GM19025 (cell line): ENCODE measurements at regions not wholly inside any gene's neighbourhood (a gene's known extent, or its start where the extent isn't known, plus 50 kb on each side); places are given as distances from the start of the nearest gene placed in this dataset.
"Not testable (repeated sequence)": the region's sequence is repeated elsewhere in the genome, so short reads cannot be mapped to it uniquely, and the experiment has no call there.

Experiments used
- ATAC-seq: cut with Tn5 transposase; IDR thresholded peaks from one replicate; pipeline ENCODE4 v1.9.1; 2021; ENCODE audit warnings: mild to moderate bottlenecking, low read depth, moderate library complexity; ENCODE audit not compliant: unreplicated experiment

DNA sequence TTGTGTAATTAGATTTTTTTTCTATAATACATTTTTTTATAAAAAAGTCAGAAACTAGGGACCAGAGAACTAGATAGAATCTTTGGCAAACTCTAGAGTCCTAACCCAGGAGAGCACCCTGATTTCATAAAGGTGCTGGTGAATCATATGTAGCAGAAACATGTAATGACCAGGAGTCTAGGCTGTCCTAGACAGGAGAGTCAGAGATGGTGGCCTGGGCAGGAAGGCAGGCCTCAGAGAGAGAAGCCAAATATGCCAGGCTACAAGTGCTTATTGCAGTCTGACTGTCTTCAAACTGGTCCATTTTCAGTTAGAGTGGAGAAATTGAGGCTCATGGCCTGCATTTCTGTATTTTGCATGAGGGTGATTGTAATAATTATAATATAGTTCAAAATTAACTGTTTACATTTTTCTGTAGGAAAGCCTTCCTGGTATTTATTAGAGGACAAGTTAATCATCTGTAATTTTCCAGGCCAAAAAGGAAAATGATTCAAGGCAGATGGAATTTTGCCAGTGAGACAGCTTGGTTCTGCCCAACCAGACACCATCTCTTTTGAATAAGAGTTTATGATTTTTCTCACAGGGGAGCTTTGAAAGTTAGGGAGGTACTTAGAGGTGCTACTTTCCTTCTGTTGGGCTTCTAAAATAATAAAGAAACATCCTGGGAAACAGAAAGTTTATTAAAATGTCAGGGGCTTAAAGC is 129.8 kb downstream of the S1PR1 start:
- no peak for ATAC-seq

DNA sequence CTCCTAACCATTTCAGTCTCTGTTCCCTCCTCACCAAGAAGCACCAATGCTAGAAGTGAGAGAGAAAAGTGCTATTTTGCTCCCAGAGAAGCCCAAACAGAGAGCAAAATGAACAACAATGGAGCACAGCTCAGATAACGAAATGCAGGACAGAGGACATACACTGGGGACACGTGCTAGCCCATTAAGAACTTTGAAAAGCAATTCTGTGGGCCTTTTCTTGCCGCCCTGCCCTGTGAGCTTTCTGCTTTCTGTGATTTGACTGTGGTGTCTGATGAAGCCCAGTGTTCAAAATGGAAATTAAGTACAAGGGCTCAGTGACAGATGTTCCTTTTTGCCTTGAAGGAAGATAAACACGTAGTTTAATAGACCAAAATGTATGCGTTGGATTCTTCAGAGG is 130.8 kb downstream of the S1PR1 start:
- no peak for ATAC-seq

DNA sequence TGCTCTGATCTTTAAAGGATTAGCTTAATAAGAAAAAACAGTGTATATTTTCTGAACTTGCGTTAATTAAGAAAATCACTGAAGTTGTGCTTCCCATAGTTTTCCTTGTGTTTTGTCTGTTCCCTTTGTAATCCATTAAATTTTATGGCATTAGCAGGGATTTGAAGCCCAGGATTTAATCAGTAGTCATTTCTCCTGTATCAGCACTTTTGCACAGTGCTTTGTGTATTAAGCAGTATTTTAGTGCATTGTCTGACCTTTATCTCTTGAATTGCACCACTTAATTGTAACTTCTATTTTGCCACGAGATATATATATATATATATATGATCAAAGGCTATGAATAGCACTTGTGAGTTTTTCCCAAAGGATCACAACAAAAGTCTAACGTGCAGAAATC is 133.7 kb downstream of the S1PR1 start:
- no peak for ATAC-seq

DNA sequence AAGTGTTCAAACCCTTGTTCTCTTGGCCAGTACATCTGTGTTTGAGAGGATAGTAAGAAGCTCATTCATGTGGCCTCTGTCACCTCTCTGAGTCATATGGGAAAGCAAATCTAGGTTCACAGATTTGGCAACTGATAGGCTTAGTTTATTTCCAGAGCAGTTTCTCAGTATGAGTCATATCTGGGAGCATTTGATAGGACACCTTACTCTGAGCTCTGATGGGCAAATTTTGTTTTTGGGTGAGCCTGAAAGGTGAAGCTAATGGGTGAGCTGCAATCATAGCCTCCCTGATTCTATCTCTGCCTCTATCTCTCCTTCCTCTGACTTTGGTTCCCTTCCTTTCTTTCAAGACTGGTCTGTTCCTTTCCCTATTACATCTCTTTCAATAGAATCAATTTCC is 134.4 kb downstream of the S1PR1 start:
- peak; percentile 97 for ATAC-seq

DNA sequence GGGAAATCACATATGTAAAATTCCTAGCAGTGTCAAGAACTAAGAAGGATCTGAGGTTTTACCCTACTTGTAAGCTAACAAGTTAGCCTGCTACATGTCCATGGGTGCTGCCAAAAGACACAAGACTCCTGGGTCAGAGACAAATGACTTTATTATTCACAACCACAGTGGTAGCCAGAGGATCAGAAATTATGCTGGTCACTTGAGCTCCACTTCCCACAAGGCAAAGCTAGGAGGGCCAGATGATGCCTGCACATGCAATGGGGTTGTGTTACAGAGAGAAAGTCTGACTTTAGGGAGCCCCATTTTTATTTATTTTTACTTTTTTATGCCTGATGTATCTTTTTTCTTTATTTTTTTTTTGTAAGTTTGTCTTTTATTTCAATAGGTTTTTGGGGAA is 136.8 kb downstream of the S1PR1 start:
- ATAC-seq = no peak

DNA sequence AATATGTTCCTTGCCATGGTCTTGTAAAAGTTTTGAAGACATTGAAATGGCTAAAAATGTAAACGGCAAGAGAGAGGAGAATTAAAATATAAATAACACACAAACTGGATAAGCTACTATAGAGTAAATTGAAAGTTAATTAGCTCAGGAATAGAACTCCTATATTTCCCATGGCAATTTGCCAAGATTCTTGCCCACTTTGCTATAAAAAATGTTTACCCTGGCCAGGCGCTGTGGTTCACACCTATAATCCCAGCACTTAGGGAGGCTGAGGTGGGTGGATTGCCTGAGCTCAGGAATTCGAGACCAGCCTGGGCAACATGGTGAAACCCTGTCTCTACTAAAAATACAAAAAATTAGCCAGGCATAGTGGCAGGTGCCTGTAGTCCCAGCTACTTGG is 138.6 kb downstream of the S1PR1 start:
- ATAC-seq = not testable (repeated sequence)

GRCh38 chr1:101376121-101377083 is 139.6 kb downstream of the S1PR1 start:
- no peak for ATAC-seq

- no peak for ATAC-seq
Observed at GRCh38 chr1:101377084-101377835, 140.4 kb downstream of the S1PR1 start.

DNA sequence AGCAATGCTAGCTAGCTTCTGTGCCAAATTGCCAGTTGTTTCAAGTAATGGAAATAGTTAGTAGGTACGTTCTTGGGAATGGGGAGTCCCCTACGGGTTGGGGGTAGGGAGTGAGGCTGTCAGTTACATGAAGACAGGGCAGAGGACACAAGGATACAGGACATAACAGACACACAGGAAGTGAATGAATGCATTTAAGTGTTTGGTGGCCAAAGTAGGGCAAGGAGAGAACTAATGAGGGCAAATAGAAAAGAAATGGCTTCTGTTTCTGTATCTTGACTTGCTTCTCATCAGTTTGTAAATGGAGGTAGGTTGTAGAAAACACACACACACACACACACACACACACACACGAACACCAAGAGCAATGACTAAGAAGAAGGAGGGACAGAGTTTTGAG is 142.2 kb downstream of the S1PR1 start:
- ATAC-seq = no peak

DNA sequence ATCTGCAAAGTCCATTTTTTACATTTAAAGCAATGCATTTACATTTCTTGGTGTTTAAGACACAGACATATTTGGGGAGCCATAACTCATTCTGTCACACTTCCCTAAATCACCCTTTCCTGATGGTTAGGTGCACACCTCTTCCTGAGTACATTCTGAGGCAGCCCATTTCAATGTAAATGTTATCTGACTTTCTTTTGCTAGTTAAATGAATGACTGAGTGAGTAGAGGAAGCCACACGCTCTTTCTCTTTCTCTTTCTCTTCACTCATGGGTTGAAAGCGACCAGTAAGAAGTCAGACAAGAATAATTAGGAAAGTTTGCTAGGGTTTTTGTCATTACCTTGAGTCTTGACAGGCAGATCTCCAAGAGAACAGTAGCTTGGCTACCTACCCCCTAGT is 143.1 kb downstream of the S1PR1 start:
- peak; percentile 97 for ATAC-seq

GRCh38 chr1:101382135-101382534 is 145.3 kb downstream of the S1PR1 start:
- ATAC-seq = no peak

- ATAC-seq = peak; percentile 83
Observed at GRCh38 chr1:101388904-101389546, 152.2 kb downstream of the S1PR1 start.

- no peak for ATAC-seq
Observed at GRCh38 chr1:101389547-101389929, 152.7 kb downstream of the S1PR1 start.

- ATAC-seq = no peak
Observed at GRCh38 chr1:101392552-101392951, 155.7 kb downstream of the S1PR1 start.

DNA sequence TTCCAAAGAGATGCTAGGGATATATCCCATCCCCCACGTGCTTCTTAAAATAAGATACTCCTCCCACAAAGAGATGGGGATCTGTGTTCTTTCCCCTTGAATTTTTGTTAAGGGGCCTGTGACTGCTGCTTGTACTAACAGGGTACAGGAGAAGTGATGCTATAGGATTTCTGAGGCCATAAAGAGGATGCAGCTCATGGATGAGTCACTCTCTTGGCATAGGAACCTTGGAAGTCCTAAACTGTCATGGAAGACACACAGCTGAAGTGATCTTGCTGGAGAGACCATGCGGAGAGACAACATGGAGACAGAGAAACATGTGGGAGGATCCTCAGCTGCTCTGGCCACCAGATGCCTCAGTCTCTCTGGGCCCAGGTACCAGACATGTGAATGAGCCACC is 157.2 kb downstream of the S1PR1 start:
- ATAC-seq = no peak

GRCh38 chr1:101399222-101399621 is 162.4 kb downstream of the S1PR1 start:
- ATAC-seq = no peak

- ATAC-seq = no peak
Observed at GRCh38 chr1:101406271-101406670, 169.5 kb downstream of the S1PR1 start.

GRCh38 chr1:101406681-101407080 is 169.9 kb downstream of the S1PR1 start:
- ATAC-seq = no peak

DNA sequence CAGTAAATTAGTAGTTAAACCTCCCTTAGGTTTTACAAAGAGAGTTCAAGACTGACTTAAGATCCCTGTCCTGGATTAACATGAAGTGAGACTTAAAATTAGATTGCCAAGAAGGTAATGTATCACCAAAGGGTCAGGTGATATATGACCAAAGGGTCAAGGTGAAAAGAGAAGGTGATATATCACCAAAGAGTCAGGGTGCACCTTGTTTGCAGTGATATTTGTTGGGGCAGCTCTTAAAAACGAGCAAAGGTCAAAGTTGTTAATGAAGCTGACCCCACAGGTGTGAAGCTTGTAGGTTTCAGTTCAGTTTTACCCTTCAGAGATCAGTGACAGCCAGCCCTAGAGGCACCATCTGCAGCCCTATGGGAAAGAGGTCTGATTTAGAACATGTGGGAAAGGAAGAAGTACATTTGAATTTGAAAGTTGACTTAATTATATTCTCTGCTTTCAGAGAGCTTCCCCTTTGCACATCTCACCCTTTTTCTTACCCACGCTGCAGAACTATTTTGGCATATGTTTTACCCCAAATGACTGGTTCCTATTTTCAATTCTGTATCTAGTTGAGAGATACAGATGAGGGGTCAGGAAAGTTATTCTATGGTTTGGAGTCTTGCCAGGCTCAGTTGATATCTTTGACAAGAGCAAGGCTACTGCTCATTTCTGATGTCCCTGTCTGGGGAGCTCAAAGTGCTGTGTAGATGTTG is 170.8 kb downstream of the S1PR1 start:
- ATAC-seq = peak; percentile 68
